ENCODE measurements at regions not wholly inside any gene's neighbourhood (a gene's known extent, or its start where the extent isn't known, plus 50 kb on each side); places are given as distances from the start of the nearest gene placed in this dataset.

- intact Hi-C loops (cut with DNase I; ENCODE audit: low total_unique reads) = no loop called here
Measured at GRCh38 chr3:31392568-31392967, 140.2 kb upstream of the STT3B start.

GRCh38 chr3:31399271-31399670, 133.5 kb upstream of the STT3B start:
- no peaks in the 10 kb centered on the region for H3K36me3 ChIP-seq
- intact Hi-C loops (cut with DNase I; ENCODE audit: low total_unique reads) = no loop called here
- TF ChIP-seq POLR2AphosphoS5 (IDR thresholded peaks at IDR 0.05) (no peak), POLR2A (IDR thresholded peaks at IDR 0.05) (no peak)
- no peaks in the 10 kb centered on the region for H3K27me3 ChIP-seq
- no peak overlapping the region for H3K27ac ChIP-seq
- H3K4me3 ChIP-seq = no peak overlapping the region
- no peak for DNase-seq (ENCODE audit: low spot score in 2 of 2)
- no peaks in the 10 kb centered on the region for H3K4me1 ChIP-seq
- H3K9me3 ChIP-seq = no peaks in the 10 kb centered on the region

More at GRCh38 chr3:31392568-31392967, 140.2 kb upstream of the STT3B start:
- Histone ChIP-seq H3K27me3 (no peaks in the 10 kb centered on the region), H3K4me1 (no peaks in the 10 kb centered on the region), H3K4me3 (no peak overlapping the region), H3K27ac (no peak overlapping the region), H3K9me3 (no peaks in the 10 kb centered on the region), H3K36me3 (no peaks in the 10 kb centered on the region)
- no peak for DNase-seq (ENCODE audit: low spot score in 2 of 2)
- TF ChIP-seq POLR2A (IDR thresholded peaks at IDR 0.05) (no peak), POLR2AphosphoS5 (IDR thresholded peaks at IDR 0.05) (no peak), CTCF (IDR thresholded peaks at IDR 0.05) (no peak)

- Histone ChIP-seq H3K9me3 (no peaks in the 10 kb centered on the region), H3K27ac (no peak overlapping the region), H3K36me3 (no peaks in the 10 kb centered on the region), H3K4me1 (no peaks in the 10 kb centered on the region), H3K4me3 (no peak overlapping the region), H3K27me3 (no peaks in the 10 kb centered on the region)
- intact Hi-C loops (cut with DNase I; ENCODE audit: low total_unique reads) = no loop called here
- no peak for TF ChIP-seq POLR2A (IDR thresholded peaks at IDR 0.05)
- no peak for TF ChIP-seq POLR2AphosphoS5 (IDR thresholded peaks at IDR 0.05)
- TF ChIP-seq CTCF (IDR thresholded peaks at IDR 0.05) = no peak
- no peak for DNase-seq (ENCODE audit: low spot score in 2 of 2)
Measured at GRCh38 chr3:31402117-31402516, 130.6 kb upstream of the STT3B start.

- intact Hi-C loops (cut with DNase I; ENCODE audit: low total_unique reads) = no loop called here
- Histone ChIP-seq H3K4me3 (no peak overlapping the region), H3K36me3 (no peaks in the 10 kb centered on the region), H3K4me1 (no peaks in the 10 kb centered on the region), H3K9me3 (no peaks in the 10 kb centered on the region), H3K27ac (no peak overlapping the region), H3K27me3 (no peaks in the 10 kb centered on the region)
- no peak for DNase-seq (ENCODE audit: low spot score in 2 of 2)
- TF ChIP-seq CTCF (IDR thresholded peaks at IDR 0.05) = no peak
- no peak for TF ChIP-seq POLR2AphosphoS5 (IDR thresholded peaks at IDR 0.05)
- TF ChIP-seq POLR2A (IDR thresholded peaks at IDR 0.05) = no peak
Measured at GRCh38 chr3:31403197-31403596, 129.5 kb upstream of the STT3B start.

- Histone ChIP-seq H3K9me3 (no peaks in the 10 kb centered on the region), H3K27me3 (no peaks in the 10 kb centered on the region), H3K27ac (no peak overlapping the region), H3K36me3 (no peaks in the 10 kb centered on the region), H3K4me1 (no peaks in the 10 kb centered on the region), H3K4me3 (no peak overlapping the region)
- intact Hi-C loops (cut with DNase I; ENCODE audit: low total_unique reads) = no loop called here
- TF ChIP-seq POLR2AphosphoS5 (IDR thresholded peaks at IDR 0.05) = no peak
- TF ChIP-seq POLR2A (IDR thresholded peaks at IDR 0.05) = no peak
- no peak for TF ChIP-seq CTCF (IDR thresholded peaks at IDR 0.05)
- DNase-seq (ENCODE audit: low spot score in 2 of 2) = no peak
Measured at GRCh38 chr3:31404871-31405270, 127.9 kb upstream of the STT3B start.

- Histone ChIP-seq H3K4me3 (no peak overlapping the region), H3K4me1 (no peaks in the 10 kb centered on the region), H3K27ac (no peak overlapping the region), H3K27me3 (no peaks in the 10 kb centered on the region), H3K36me3 (no peaks in the 10 kb centered on the region), H3K9me3 (no peaks in the 10 kb centered on the region)
- no peak for TF ChIP-seq POLR2AphosphoS5 (IDR thresholded peaks at IDR 0.05)
- TF ChIP-seq POLR2A (IDR thresholded peaks at IDR 0.05) = no peak
- TF ChIP-seq CTCF (IDR thresholded peaks at IDR 0.05) = no peak
- intact Hi-C loops (cut with DNase I; ENCODE audit: low total_unique reads) = no loop called here
- DNase-seq (ENCODE audit: low spot score in 2 of 2) = no peak
Measured at GRCh38 chr3:31405515-31405914, 127.2 kb upstream of the STT3B start.

Data from breast epithelium (tissue), 4 donors.